ENCODE measurements at regions not wholly inside any gene's neighbourhood (a gene's known extent, or its start where the extent isn't known, plus 50 kb on each side); places are given as distances from the start of the nearest gene placed in this dataset.

DNA sequence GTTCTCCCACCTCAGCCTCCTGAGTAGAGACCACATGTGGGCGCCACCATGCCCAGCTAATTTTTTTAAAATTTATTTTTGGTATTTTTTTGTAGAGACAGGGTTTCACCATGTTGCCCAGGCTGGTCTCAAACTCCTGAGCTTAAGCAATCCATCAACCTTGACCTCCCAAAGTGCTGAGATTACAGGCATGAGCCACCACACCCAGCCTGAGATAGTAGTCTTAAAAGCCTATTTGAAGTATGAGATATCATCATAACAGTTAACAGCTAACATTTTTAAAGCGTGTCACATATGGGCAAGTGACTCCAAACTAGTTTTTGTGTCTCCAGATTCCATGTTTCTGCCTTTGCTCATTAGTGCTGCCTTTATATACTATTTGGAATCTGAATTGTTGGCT, 74.6 kb upstream of the WSCD2 start:
- TF ChIP-seq POLR2A (IDR thresholded peaks at IDR 0.05; ENCODE audit: low read depth, low read length) (no peak), TAF1 (IDR thresholded peaks at IDR 0.05; ENCODE audit: borderline replicate concordance, low read depth, low read length) (no peak), POLR2AphosphoS5 (IDR thresholded peaks at IDR 0.05; ENCODE audit: low read depth, low read length) (no peak)
